Right ventricle myocardium superior (tissue), 1 donor: ENCODE measurements at regions not wholly inside any gene's neighbourhood (a gene's known extent, or its start where the extent isn't known, plus 50 kb on each side); places are given as distances from the start of the nearest gene placed in this dataset.
"Not testable (repeated sequence)": the region's sequence is repeated elsewhere in the genome, so short reads cannot be mapped to it uniquely, and the experiment has no call there.

ENCODE experiments used
- ATAC-seq: fragments of 200-7000 bp; cut with Tn5 transposase; one replicate; pipeline ENCODE4 v1.9.1; 2020; ENCODE audit warnings: mild to moderate bottlenecking; ENCODE audit not compliant: poor library complexity
- DNase-seq: peaks from one replicate; pipeline ENCODE4 v3.0.0-alpha.2; 2020
- intact Hi-C: fragments of 100-400 bp; cut with DNase I; formaldehyde crosslinking; loops from one replicate; pipeline ENCODE4 v1.11.2; 2022
- donor health status: DM: no; HTN: yes; CAD: no; lungs with severe emphysema.

- DNase-seq = no peak
- intact Hi-C loops = no loop called here
- ATAC-seq = no peak
Observed at GRCh38 chrX:95536661-95537060, 1148.0 kb upstream of the DIAPH2 start.

- intact Hi-C loops = no loop called here
- ATAC-seq (no peak), DNase-seq (no peak)
Observed at GRCh38 chrX:95539041-95539440, 1145.6 kb upstream of the DIAPH2 start.

- DNase-seq, intact Hi-C loops, ATAC-seq: not testable (repeated sequence)
Observed at GRCh38 chrX:95549552-95549951, 1135.1 kb upstream of the DIAPH2 start.

GRCh38 chrX:95585321-95585720 is 1099.3 kb upstream of the DIAPH2 start:
- intact Hi-C loops = no loop called here
- DNase-seq = no peak
- ATAC-seq = no peak

GRCh38 chrX:95612350-95612749 is 1072.3 kb upstream of the DIAPH2 start:
- no peak for DNase-seq
- no peak for ATAC-seq
- intact Hi-C loops = no loop called here

- DNase-seq (no peak), ATAC-seq (no peak)
- intact Hi-C loops = no loop called here
Observed at GRCh38 chrX:95622200-95622599, 1062.4 kb upstream of the DIAPH2 start.

- DNase-seq (no peak), ATAC-seq (no peak)
- intact Hi-C loops = no loop called here
Observed at GRCh38 chrX:95626748-95627147, 1057.9 kb upstream of the DIAPH2 start.

GRCh38 chrX:95628796-95629195 is 1055.8 kb upstream of the DIAPH2 start:
- DNase-seq = no peak
- no peak for ATAC-seq
- intact Hi-C loops = no loop called here

- intact Hi-C loops = no loop called here
- no peak for DNase-seq
- ATAC-seq = no peak
Observed at GRCh38 chrX:95629737-95630136, 1054.9 kb upstream of the DIAPH2 start.

GRCh38 chrX:95640226-95640625 is 1044.4 kb upstream of the DIAPH2 start:
- intact Hi-C loops = no loop called here

GRCh38 chrX:95645738-95646137 is 1038.9 kb upstream of the DIAPH2 start:
- no peak for DNase-seq
- intact Hi-C loops = no loop called here
- no peak for ATAC-seq

More at GRCh38 chrX:95640226-95640625, 1044.4 kb upstream of the DIAPH2 start:
- no peak for ATAC-seq
- no peak for DNase-seq

GRCh38 chrX:95662200-95662599 is 1022.4 kb upstream of the DIAPH2 start:
- ATAC-seq (no peak), DNase-seq (no peak)
- intact Hi-C loops = no loop called here

GRCh38 chrX:95666056-95666455 is 1018.6 kb upstream of the DIAPH2 start:
- ATAC-seq (no peak), DNase-seq (no peak)
- intact Hi-C loops = no loop called here

GRCh38 chrX:95675011-95675410 is 1009.6 kb upstream of the DIAPH2 start:
- DNase-seq (no peak), ATAC-seq (no peak)
- intact Hi-C loops = no loop called here

GRCh38 chrX:95675794-95676193 is 1008.8 kb upstream of the DIAPH2 start:
- ATAC-seq (no peak), DNase-seq (no peak)
- intact Hi-C loops = no loop called here

- DNase-seq (no peak), ATAC-seq (no peak)
- intact Hi-C loops = no loop called here
Observed at GRCh38 chrX:95678679-95679078, 1006.0 kb upstream of the DIAPH2 start.

GRCh38 chrX:95693365-95693764 is 991.3 kb upstream of the DIAPH2 start:
- DNase-seq = no peak
- intact Hi-C loops = no loop called here
- no peak for ATAC-seq

GRCh38 chrX:95703696-95704095 is 980.9 kb upstream of the DIAPH2 start:
- intact Hi-C loops = no loop called here
- ATAC-seq (no peak), DNase-seq (no peak)

- ATAC-seq (no peak), DNase-seq (no peak)
- intact Hi-C loops = no loop called here
Observed at GRCh38 chrX:95716841-95717240, 967.8 kb upstream of the DIAPH2 start.

GRCh38 chrX:95718746-95719145 is 965.9 kb upstream of the DIAPH2 start:
- intact Hi-C loops = no loop called here
- ATAC-seq (no peak), DNase-seq (no peak)

- DNase-seq (no peak), ATAC-seq (no peak)
- intact Hi-C loops = no loop called here
Observed at GRCh38 chrX:95721011-95721410, 963.6 kb upstream of the DIAPH2 start.

GRCh38 chrX:95728446-95728845 is 956.2 kb upstream of the DIAPH2 start:
- no peak for ATAC-seq
- DNase-seq = no peak
- intact Hi-C loops = no loop called here
